H1 (cell line): ENCODE measurements at regions not wholly inside any gene's neighbourhood (a gene's known extent, or its start where the extent isn't known, plus 50 kb on each side); places are given as distances from the start of the nearest gene placed in this dataset.

Source experiments
- CTBP2 ChIP-seq: IDR thresholded peaks from 2 replicates; pipeline ENCODE4 v1.7.0; 2011; ENCODE audit warnings: borderline replicate concordance, mild to moderate bottlenecking, moderate library complexity, mixed read lengths, low read length; ENCODE audit not compliant: insufficient read depth, insufficient read length
- GTF2F1 ChIP-seq: IDR thresholded peaks from 2 replicates; pipeline ENCODE4 v1.6.1; 2012; ENCODE audit warnings: low read depth, low read length, improper control_type of control experiment, borderline replicate concordance
- POLR2A ChIP-seq, 2 experiments: IDR thresholded peaks; 1 replicate in 1 of 2; 2 replicates in 1 of 2; pipeline ENCODE4 v1.6.1; 2011; ENCODE audit warnings: low read depth in 2 of 2, low read length in 2 of 2, mild to moderate bottlenecking in 2 of 2; ENCODE audit errors: control extremely low read depth in 1 of 2
- RFX5 ChIP-seq: IDR thresholded peaks from 2 replicates; pipeline ENCODE4 v1.6.1; 2011; ENCODE audit warnings: low read depth, low read length, improper control_type of control experiment, borderline replicate concordance
- TF ChIP-seq, protein P1 (sequence below): IDR thresholded peaks from 2 replicates; pipeline ENCODE4 v1.6.1; 2011; ENCODE audit warnings: low read length, improper control_type of control experiment

DNA sequence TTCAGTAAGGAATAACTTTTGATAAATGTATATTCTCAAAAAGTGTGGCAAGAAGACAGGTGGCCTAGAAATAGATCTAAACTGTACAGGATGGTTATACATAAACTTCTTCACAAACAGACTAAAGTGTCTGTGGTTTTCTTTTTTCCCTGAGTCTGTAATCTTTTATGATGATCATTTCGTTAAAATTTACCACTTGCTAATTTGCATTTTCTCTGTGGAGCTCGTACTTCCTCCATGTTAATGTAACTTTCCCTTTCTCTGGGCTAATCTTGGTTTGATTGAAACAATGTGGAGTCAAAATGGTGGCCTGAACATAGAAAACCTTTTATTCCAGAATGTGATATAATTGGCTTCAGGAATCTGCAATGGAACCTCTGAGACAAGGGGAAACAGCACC is 166.2 kb downstream of the FTCDNL1 start (continued):
- TF ChIP-seq POLR2A (IDR thresholded peaks at IDR 0.05; ENCODE audit: control extremely low read depth in 1 of 2, low read depth in 2 of 2, low read length in 2 of 2) = no peak
- no peak for TF ChIP-seq RFX5
- TF ChIP-seq GTF2F1 = no peak
- TF ChIP-seq CTBP2 = no peak
- TF ChIP-seq, protein P1, sequence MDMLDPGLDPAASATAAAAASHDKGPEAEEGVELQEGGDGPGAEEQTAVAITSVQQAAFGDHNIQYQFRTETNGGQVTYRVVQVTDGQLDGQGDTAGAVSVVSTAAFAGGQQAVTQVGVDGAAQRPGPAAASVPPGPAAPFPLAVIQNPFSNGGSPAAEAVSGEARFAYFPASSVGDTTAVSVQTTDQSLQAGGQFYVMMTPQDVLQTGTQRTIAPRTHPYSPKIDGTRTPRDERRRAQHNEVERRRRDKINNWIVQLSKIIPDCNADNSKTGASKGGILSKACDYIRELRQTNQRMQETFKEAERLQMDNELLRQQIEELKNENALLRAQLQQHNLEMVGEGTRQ = no peak
